IMR-90 (cell line): ENCODE measurements at regions not wholly inside any gene's neighbourhood (a gene's known extent, or its start where the extent isn't known, plus 50 kb on each side); places are given as distances from the start of the nearest gene placed in this dataset.

Experiments
- CTCF ChIP-seq: conservative IDR thresholded peaks from 2 replicates; pipeline ENCODE4 v1.5.1; 2012; ENCODE audit warnings: mild to moderate bottlenecking, low read depth, low read length, improper control_type of control experiment
- RCOR1 ChIP-seq: IDR thresholded peaks from 2 replicates; pipeline ENCODE4 v1.6.1; 2012; ENCODE audit warnings: mild to moderate bottlenecking, low read length, improper control_type of control experiment; ENCODE audit not compliant: insufficient replicate concordance

GRCh38 chr11:69208190-69209037 lies 52.7 kb downstream of the SMIM38 start:
- TF ChIP-seq RCOR1 (no peak), CTCF (no peak)
